Activated CD4-positive, alpha-beta T cell treated with anti-CD3 and anti-CD28 coated beads, Interleukin-10, Interleukin-2, amounts not matched to agents 100 ng/mL and 50 ng/mL, durations not matched to agents 16 hours and 8 hours (primary cell): ENCODE measurements at regions not wholly inside any gene's neighbourhood (a gene's known extent, or its start where the extent isn't known, plus 50 kb on each side); places are given as distances from the start of the nearest gene placed in this dataset.

Experiments used
- DNase-seq: peaks from one replicate; pipeline ENCODE4 v3.0.0-alpha.2; 2020

GRCh38 chr14:38900887-38901286 is 202.1 kb downstream of the SEC23A start:
- no peak for DNase-seq

GRCh38 chr14:38887696-38888095 is 215.3 kb downstream of the SEC23A start:
- DNase-seq = no peak

GRCh38 chr14:38884109-38884508 is 218.9 kb downstream of the SEC23A start:
- DNase-seq = no peak

GRCh38 chr14:38883127-38883526 is 219.9 kb downstream of the SEC23A start:
- no peak for DNase-seq

- DNase-seq = no peak
Measured at GRCh38 chr14:38882533-38882932, 220.5 kb downstream of the SEC23A start.

GRCh38 chr14:38880643-38881524 is 222.2 kb downstream of the SEC23A start:
- no peak for DNase-seq

- no peak for DNase-seq
Measured at GRCh38 chr14:38877744-38878388, 225.2 kb downstream of the SEC23A start.

GRCh38 chr14:38874721-38875120 is 228.3 kb downstream of the SEC23A start:
- no peak for DNase-seq

- DNase-seq = no peak
Measured at GRCh38 chr14:38873941-38874612, 229.0 kb downstream of the SEC23A start.

- DNase-seq = no peak
Measured at GRCh38 chr14:38870296-38870836, 232.7 kb downstream of the SEC23A start.

- DNase-seq = no peak
Measured at GRCh38 chr14:38868399-38869290, 234.4 kb downstream of the SEC23A start.

GRCh38 chr14:38867561-38868150 is 235.4 kb downstream of the SEC23A start:
- peak; percentile 75 for DNase-seq

- no peak for DNase-seq
Measured at GRCh38 chr14:38866461-38866860, 236.6 kb downstream of the SEC23A start.

GRCh38 chr14:38862366-38862765 is 240.7 kb downstream of the SEC23A start:
- no peak for DNase-seq

GRCh38 chr14:38860530-38860929 is 242.5 kb downstream of the SEC23A start:
- no peak for DNase-seq

GRCh38 chr14:38856798-38857197 is 246.2 kb downstream of the SEC23A start:
- no peak for DNase-seq

GRCh38 chr14:38855513-38855912 is 247.5 kb downstream of the SEC23A start:
- no peak for DNase-seq

GRCh38 chr14:38851111-38851510 is 251.9 kb downstream of the SEC23A start:
- no peak for DNase-seq

GRCh38 chr14:38850664-38851063 is 252.4 kb downstream of the SEC23A start:
- DNase-seq = no peak

- DNase-seq = no peak
Measured at GRCh38 chr14:38848243-38848935, 254.6 kb downstream of the SEC23A start.

GRCh38 chr14:38847161-38847560 is 255.9 kb downstream of the SEC23A start:
- no peak for DNase-seq
